ENCODE measurements at regions not wholly inside any gene's neighbourhood (a gene's known extent, or its start where the extent isn't known, plus 50 kb on each side); places are given as distances from the start of the nearest gene placed in this dataset.

DNA sequence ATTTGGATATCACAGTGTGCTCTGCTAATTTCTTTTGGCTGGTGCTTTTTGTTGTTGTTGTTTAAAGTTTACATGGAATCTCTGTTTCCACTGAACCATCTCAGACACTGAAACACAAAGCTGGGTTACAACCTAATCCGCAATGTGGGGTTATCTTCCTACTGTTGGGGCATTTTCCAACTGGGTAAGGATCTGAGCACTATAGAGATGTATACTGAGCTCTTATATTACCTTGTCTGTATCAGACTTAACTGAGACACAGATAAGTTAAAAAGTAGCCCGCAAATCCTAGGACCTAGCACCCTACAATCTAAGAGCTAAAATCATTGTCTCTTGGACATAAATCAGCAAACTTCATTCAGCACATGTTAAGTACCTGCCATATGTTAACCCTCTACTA lies 169.2 kb downstream of the LTN1 start:
- no peak for TF ChIP-seq SP1 (IDR thresholded peaks at IDR 0.05)
- TF ChIP-seq FOXK2 (IDR thresholded peaks at IDR 0.05), result no peak
- no peak for TF ChIP-seq BHLHE40 (IDR thresholded peaks at IDR 0.05; ENCODE audit: borderline replicate concordance)
- no peak for TF ChIP-seq ZNF384 (IDR thresholded peaks at IDR 0.05)
- no peak for TF ChIP-seq SUZ12 (IDR thresholded peaks at IDR 0.05)
- TF ChIP-seq HDGF (IDR thresholded peaks at IDR 0.05; ENCODE audit: borderline replicate concordance), result no peak
- no peak for TF ChIP-seq FOXA1 (IDR thresholded peaks at IDR 0.05)
- no peak for TF ChIP-seq ELF4 (IDR thresholded peaks at IDR 0.05)
- TF ChIP-seq FOXM1 (IDR thresholded peaks at IDR 0.05; ENCODE audit: borderline replicate concordance), result no peak
- no peak for TF ChIP-seq NFRKB (IDR thresholded peaks at IDR 0.05)
- no peak for TF ChIP-seq CTBP1 (IDR thresholded peaks at IDR 0.05; ENCODE audit: borderline replicate concordance)
- TF ChIP-seq L3MBTL2 (conservative IDR thresholded peaks at IDR 0.05), result no peak
- TF ChIP-seq PKNOX1 (IDR thresholded peaks at IDR 0.05), result no peak

Measured in HEK293T (cell line).